HEK293 (cell line): ENCODE measurements at regions not wholly inside any gene's neighbourhood (a gene's known extent, or its start where the extent isn't known, plus 50 kb on each side); places are given as distances from the start of the nearest gene placed in this dataset.

Experiments used
- CTCF ChIA-PET: fragments of 350-600 bp; formaldehyde crosslinking; extraction: SDS; loops from one replicate; lab custom pipeline; 2021; ENCODE audit warnings: antibody characterized with exemption; lab: Yijun Ruan, JAX
- POLR2A ChIA-PET: fragments of 300-600 bp; formaldehyde crosslinking; extraction: SDS; loops from one replicate; lab custom pipeline; 2020; ENCODE audit warnings: antibody characterized with exemption, inconsistent platforms; lab: Yijun Ruan, JAX
- H3K27ac ChIP-seq: fragments of 200-500 bp; sonication (Bioruptor generic); 2 replicates; pipeline ENCODE4 v1.5.1; 2014; ENCODE audit warnings: low read depth, low read length, control low read depth, inconsistent platforms; ENCODE audit errors: extremely low read depth
- H3K36me3 ChIP-seq, 2 experiments: fragments of 200-500 bp in 1 of 2; sonication (Bioruptor generic) in 1 of 2; 1 replicate in 1 of 2; 2 replicates in 1 of 2; pipeline ENCODE4 v1.5.1; 2014 to 2017; ENCODE audit warnings: inconsistent platforms in 2 of 2, low read length in 2 of 2; ENCODE audit not compliant: control insufficient read depth in 2 of 2, insufficient read depth in 1 of 2
- H3K4me1 ChIP-seq: fragments of 200-500 bp; sonication (Bioruptor generic); 2 replicates; pipeline ENCODE4 v1.5.1; 2014; ENCODE audit warnings: mild to moderate bottlenecking, low read length, inconsistent platforms; ENCODE audit not compliant: control insufficient read depth, insufficient read depth
- H3K4me3 ChIP-seq: 2 replicates; pipeline ENCODE4 v1.5.1; 2011; ENCODE audit warnings: low read depth, mild to moderate bottlenecking, control low read depth, low read length, moderate library complexity
- H3K9me3 ChIP-seq: fragments of 200-500 bp; sonication (Bioruptor generic); 2 replicates; pipeline ENCODE4 v1.5.1; 2014; ENCODE audit warnings: low read depth, low read length, inconsistent platforms; ENCODE audit not compliant: control insufficient read depth, insufficient read depth
- INSM2 ChIP-seq: fragments of 450-650 bp; formaldehyde crosslinking; IDR thresholded peaks from 2 replicates; pipeline ENCODE4 v1.5.1; 2016; ENCODE audit warnings: missing biosample characterization, missing genetic modification characterization
- KLF17 ChIP-seq: fragments of 450-650 bp; formaldehyde crosslinking; IDR thresholded peaks from 2 replicates; pipeline ENCODE4 v1.5.1; 2016; ENCODE audit warnings: missing biosample characterization, missing genetic modification characterization
- MEIS1 ChIP-seq: sonication (generic); formaldehyde crosslinking; IDR thresholded peaks from 2 replicates; pipeline ENCODE4 v1.8.1; 2022; ENCODE audit warnings: missing genetic modification reagents, mild to moderate bottlenecking, borderline replicate concordance
- SALL2 ChIP-seq: fragments of 450-650 bp; formaldehyde crosslinking; IDR thresholded peaks from 2 replicates; pipeline ENCODE4 v1.5.0; 2017; ENCODE audit warnings: missing biosample characterization, mild to moderate bottlenecking, missing genetic modification characterization, borderline replicate concordance
- SCRT1 ChIP-seq: fragments of 450-650 bp; formaldehyde crosslinking; IDR thresholded peaks from 2 replicates; pipeline ENCODE4 v1.5.1; 2016; ENCODE audit warnings: missing biosample characterization, missing genetic modification characterization, borderline replicate concordance
- TSHZ1 ChIP-seq: fragments of 450-650 bp; formaldehyde crosslinking; IDR thresholded peaks from 2 replicates; pipeline ENCODE4 v1.5.1; 2016; ENCODE audit warnings: missing biosample characterization, missing genetic modification characterization, borderline replicate concordance
- YY2 ChIP-seq: fragments of 450-650 bp; formaldehyde crosslinking; IDR thresholded peaks from 2 replicates; pipeline ENCODE4 v1.5.1; 2016; ENCODE audit warnings: missing biosample characterization, missing genetic modification characterization
- ZIC2 ChIP-seq: fragments of 450-650 bp; formaldehyde crosslinking; IDR thresholded peaks from 2 replicates; pipeline ENCODE4 v1.5.1; 2016; ENCODE audit warnings: missing biosample characterization, missing genetic modification characterization
- ZNF112 ChIP-seq: fragments of 450-650 bp; formaldehyde crosslinking; IDR thresholded peaks from 2 replicates; pipeline ENCODE4 v1.5.0; 2017; ENCODE audit warnings: missing biosample characterization, missing genetic modification characterization
- ZNF132 ChIP-seq: fragments of 450-650 bp; formaldehyde crosslinking; IDR thresholded peaks from 2 replicates; pipeline ENCODE4 v1.5.1; 2017; ENCODE audit warnings: missing biosample characterization, missing genetic modification characterization, borderline replicate concordance
- ZNF140 ChIP-seq: fragments of 450-650 bp; formaldehyde crosslinking; IDR thresholded peaks from 2 replicates; pipeline ENCODE4 v1.5.1; 2016; ENCODE audit warnings: missing biosample characterization, missing genetic modification characterization
- ZNF169 ChIP-seq: fragments of 450-650 bp; formaldehyde crosslinking; IDR thresholded peaks from 2 replicates; pipeline ENCODE4 v1.5.1; 2016; ENCODE audit warnings: missing biosample characterization, missing genetic modification characterization
- ZNF23 ChIP-seq: fragments of 450-650 bp; formaldehyde crosslinking; IDR thresholded peaks from 2 replicates; pipeline ENCODE4 v1.5.1; 2016; ENCODE audit warnings: missing biosample characterization, missing genetic modification characterization, borderline replicate concordance
- ZNF248 ChIP-seq: fragments of 450-650 bp; formaldehyde crosslinking; IDR thresholded peaks from 2 replicates; pipeline ENCODE4 v1.5.1; 2017; ENCODE audit warnings: missing biosample characterization, missing genetic modification characterization
- ZNF335 ChIP-seq: fragments of 450-650 bp; formaldehyde crosslinking; conservative IDR thresholded peaks from 2 replicates; pipeline ENCODE4 v1.5.1; 2016; ENCODE audit warnings: missing biosample characterization, missing genetic modification characterization
- ZNF362 ChIP-seq: fragments of 450-650 bp; formaldehyde crosslinking; IDR thresholded peaks from 2 replicates; pipeline ENCODE4 v1.5.1; 2016; ENCODE audit warnings: missing biosample characterization, missing genetic modification characterization
- ZNF391 ChIP-seq: fragments of 450-650 bp; formaldehyde crosslinking; IDR thresholded peaks from 2 replicates; pipeline ENCODE4 v1.5.1; 2016; ENCODE audit warnings: low read depth, missing biosample characterization, missing genetic modification characterization, borderline replicate concordance
- ZNF48 ChIP-seq: fragments of 450-650 bp; formaldehyde crosslinking; IDR thresholded peaks from 2 replicates; pipeline ENCODE4 v1.5.1; 2016; ENCODE audit warnings: missing biosample characterization, missing genetic modification characterization
- ZNF558 ChIP-seq: fragments of 450-650 bp; formaldehyde crosslinking; IDR thresholded peaks from 2 replicates; pipeline ENCODE4 v1.5.1; 2016; ENCODE audit warnings: missing biosample characterization, missing genetic modification characterization
- ZNF571 ChIP-seq: fragments of 450-650 bp; formaldehyde crosslinking; IDR thresholded peaks from 2 replicates; pipeline ENCODE4 v1.5.0; 2017; ENCODE audit warnings: missing biosample characterization, missing genetic modification characterization
- ZNF660 ChIP-seq: fragments of 450-650 bp; IDR thresholded peaks from 2 replicates; pipeline ENCODE4 v1.5.1; 2018; ENCODE audit warnings: missing biosample characterization, mild to moderate bottlenecking, missing genetic modification characterization
- ZNF670 ChIP-seq: fragments of 450-650 bp; formaldehyde crosslinking; IDR thresholded peaks from 2 replicates; pipeline ENCODE4 v1.5.1; 2016; ENCODE audit warnings: missing biosample characterization, missing genetic modification characterization, low read depth
- ZNF707 ChIP-seq: fragments of 450-650 bp; formaldehyde crosslinking; IDR thresholded peaks from 2 replicates; pipeline ENCODE4 v1.5.1; 2016; ENCODE audit warnings: missing biosample characterization, missing genetic modification characterization
- ZSCAN4 ChIP-seq: fragments of 450-650 bp; formaldehyde crosslinking; IDR thresholded peaks from 2 replicates; pipeline ENCODE4 v1.5.1; 2017; ENCODE audit warnings: missing biosample characterization, missing genetic modification characterization

GRCh38 chr3:26920646-26921478 is 298.3 kb downstream of the LRRC3B start:
- no peaks in the 10 kb centered on the region for H3K4me1 ChIP-seq
- H3K9me3 ChIP-seq = no peaks in the 10 kb centered on the region
- ChIA-PET CTCF (interaction anchor here (0.6 to 0.7 kb wide), 2 partner anchors 96 to 403 kb away, joined by 3 read pairs; no protein-coding TSS in a partner anchor), POLR2A (no interaction called here)
- H3K4me3 ChIP-seq = no peak overlapping the region
- no peak for TF ChIP-seq ZNF132 (tag by site-specific recombination)
- TF ChIP-seq, all 188 proteins: peak for 0
- no peak overlapping the region for H3K27ac ChIP-seq
- H3K36me3 ChIP-seq = no peaks in the 10 kb centered on the region

- Histone ChIP-seq H3K4me3 (no peak overlapping the region), H3K36me3 (no peaks in the 10 kb centered on the region)
- TF ChIP-seq ZNF707 (tag by site-specific recombination) = no peak
- TF ChIP-seq ZNF112 (tag by site-specific recombination) = no peak
- no peak for TF ChIP-seq ZSCAN4 (tag by site-specific recombination)
- TF ChIP-seq SCRT1 = no peak
- TF ChIP-seq ZNF362 = no peak
- TF ChIP-seq ZNF140 (tag by site-specific recombination) = no peak
- no peak for TF ChIP-seq ZNF660 (tag by site-specific recombination)
- no peak for TF ChIP-seq ZNF558
- TF ChIP-seq ZNF48 (tag by site-specific recombination) = no peak
- no peak for TF ChIP-seq ZNF169
- no peak for TF ChIP-seq SALL2 (tag by site-specific recombination)
- TF ChIP-seq ZNF391 (tag by site-specific recombination) = no peak
- no peak for TF ChIP-seq ZNF670
- TF ChIP-seq, all 188 proteins: peak for 0
- no peaks in the 10 kb centered on the region for H3K9me3 ChIP-seq
- H3K27ac ChIP-seq = no peak overlapping the region
- H3K4me1 ChIP-seq = no peaks in the 10 kb centered on the region
- ChIA-PET POLR2A (no interaction called here), CTCF (no interaction called here)
Observed at GRCh38 chr3:26931896-26932295, 309.3 kb downstream of the LRRC3B start.

- ChIA-PET POLR2A (no interaction called here), CTCF (interaction anchor here (0.6 kb wide), 2 partner anchors 180 to 719 kb away, joined by 4 read pairs; no protein-coding TSS in a partner anchor)
- no peaks in the 10 kb centered on the region for H3K9me3 ChIP-seq
- no peaks in the 10 kb centered on the region for H3K4me1 ChIP-seq
- H3K36me3 ChIP-seq = no peaks in the 10 kb centered on the region
- H3K27ac ChIP-seq = no peak overlapping the region
- H3K4me3 ChIP-seq = no peak overlapping the region
- TF ChIP-seq ZNF571 (tag by site-specific recombination) = no peak
- TF ChIP-seq INSM2 (tag by site-specific recombination) = no peak
- no peak for TF ChIP-seq ZNF23
- TF ChIP-seq ZNF670 = no peak
- TF ChIP-seq YY2 (tag by site-specific recombination) = no peak
- TF ChIP-seq TSHZ1 = no peak
- no peak for TF ChIP-seq ZIC2 (tag by site-specific recombination)
- no peak for TF ChIP-seq ZNF335
- TF ChIP-seq MEIS1 (CRISPR knock-in tag) = no peak
- no peak for TF ChIP-seq ZNF248 (tag by site-specific recombination)
- no peak for TF ChIP-seq KLF17 (tag by site-specific recombination)
Observed at GRCh38 chr3:26932752-26933151, 310.2 kb downstream of the LRRC3B start.
